PC-9 (cell line): ENCODE measurements at regions not wholly inside any gene's neighbourhood (a gene's known extent, or its start where the extent isn't known, plus 50 kb on each side); places are given as distances from the start of the nearest gene placed in this dataset.

Experiments
- BruUV-seq: library from RNA; stranded (reverse); fragments of 400-500 nt; replicated peaks from 2 replicates; lab custom pipeline; 2021; lab: Mats Ljungman, UMichigan
- CTCF ChIA-PET: fragments of 300-600 bp; sonication (Branson Sonifier 250); formaldehyde crosslinking; loops from one replicate; lab custom pipeline; 2022; ENCODE audit warnings: antibody characterized with exemption; lab: Charles Lee
- POLR2A ChIA-PET: fragments of 300-600 bp; sonication (Branson Sonifier 250); formaldehyde crosslinking; loops from one replicate; lab custom pipeline; 2022; ENCODE audit warnings: antibody characterized with exemption; ENCODE audit not compliant: unreplicated experiment; lab: Charles Lee
- DNase-seq, 2 experiments: peaks; one replicate each; pipeline versions ENCODE4 v3.0.0 to v3.0.0-alpha.2; 2015 to 2022; ENCODE audit warnings: mixed read lengths in 1 of 2
- H2AFZ ChIP-seq: fragments of 200-600 bp; sonication (generic); 2 replicates; pipeline ENCODE4 v1.8.1; 2017; ENCODE audit warnings: antibody characterized with exemption
- H3F3A ChIP-seq: fragments of 200-600 bp; sonication (generic); 2 replicates; pipeline ENCODE4 v1.8.1; 2017; ENCODE audit warnings: antibody characterized with exemption, mild to moderate bottlenecking, low read depth; ENCODE audit not compliant: insufficient read depth
- H3K27ac ChIP-seq: fragments of 200-600 bp; sonication (generic); 2 replicates; pipeline ENCODE4 v1.6.1; 2016; ENCODE audit warnings: mixed run types
- H3K27me3 ChIP-seq: fragments of 200-600 bp; sonication (generic); 2 replicates; pipeline ENCODE4 v1.6.1; 2016; ENCODE audit warnings: low read depth, mixed run types; ENCODE audit not compliant: insufficient read depth
- H3K36me3 ChIP-seq: fragments of 200-600 bp; sonication (generic); 2 replicates; pipeline ENCODE4 v1.6.1; 2016; ENCODE audit warnings: low read depth, mixed run types
- H3K4me1 ChIP-seq: fragments of 200-600 bp; sonication (generic); replicated peaks from 2 replicates; pipeline ENCODE4 v1.6.1; 2016; ENCODE audit warnings: mixed run types; ENCODE audit not compliant: insufficient read depth
- H3K4me2 ChIP-seq: fragments of 200-600 bp; sonication (generic); 2 replicates; pipeline ENCODE4 v1.6.1; 2017; ENCODE audit warnings: mixed run types
- H3K4me3 ChIP-seq: fragments of 200-600 bp; sonication (generic); 2 replicates; pipeline ENCODE4 v1.6.1; 2016; ENCODE audit warnings: mixed run types
- H3K79me2 ChIP-seq: fragments of 200-600 bp; sonication (generic); 2 replicates; pipeline ENCODE4 v1.6.1; 2017; ENCODE audit warnings: low read depth, mixed run types
- H3K9me2 ChIP-seq: fragments of 200-600 bp; sonication (generic); 2 replicates; pipeline ENCODE4 v1.8.1; 2017; ENCODE audit warnings: mild to moderate bottlenecking; ENCODE audit not compliant: insufficient read depth
- H3K9me3 ChIP-seq: fragments of 200-600 bp; sonication (generic); 2 replicates; pipeline ENCODE4 v1.8.1; 2016; ENCODE audit warnings: low read depth; ENCODE audit not compliant: insufficient read depth
- H4K20me1 ChIP-seq: fragments of 200-600 bp; sonication (generic); 2 replicates; pipeline ENCODE4 v1.8.1; 2017; ENCODE audit not compliant: insufficient read depth
- EZH2 ChIP-seq: fragments of 200-600 bp; sonication (generic); IDR thresholded peaks from 2 replicates; pipeline ENCODE4 v1.8.0; 2017; ENCODE audit warnings: antibody characterized with exemption, low read depth
- intact Hi-C: fragments of 100-400 bp; cut with micrococcal nuclease; formaldehyde crosslinking; loops from one replicate; pipeline ENCODE4 v1.10.0; 2022; ENCODE audit not compliant: unreplicated experiment
- TF ChIP-seq, protein P1 (sequence below): fragments of 200-600 bp; sonication (generic); conservative IDR thresholded peaks from 2 replicates; pipeline ENCODE4 v1.6.1; 2017; ENCODE audit warnings: mixed run types, antibody characterized with exemption, mild to moderate bottlenecking, moderate library complexity

- TF ChIP-seq, protein P1, sequence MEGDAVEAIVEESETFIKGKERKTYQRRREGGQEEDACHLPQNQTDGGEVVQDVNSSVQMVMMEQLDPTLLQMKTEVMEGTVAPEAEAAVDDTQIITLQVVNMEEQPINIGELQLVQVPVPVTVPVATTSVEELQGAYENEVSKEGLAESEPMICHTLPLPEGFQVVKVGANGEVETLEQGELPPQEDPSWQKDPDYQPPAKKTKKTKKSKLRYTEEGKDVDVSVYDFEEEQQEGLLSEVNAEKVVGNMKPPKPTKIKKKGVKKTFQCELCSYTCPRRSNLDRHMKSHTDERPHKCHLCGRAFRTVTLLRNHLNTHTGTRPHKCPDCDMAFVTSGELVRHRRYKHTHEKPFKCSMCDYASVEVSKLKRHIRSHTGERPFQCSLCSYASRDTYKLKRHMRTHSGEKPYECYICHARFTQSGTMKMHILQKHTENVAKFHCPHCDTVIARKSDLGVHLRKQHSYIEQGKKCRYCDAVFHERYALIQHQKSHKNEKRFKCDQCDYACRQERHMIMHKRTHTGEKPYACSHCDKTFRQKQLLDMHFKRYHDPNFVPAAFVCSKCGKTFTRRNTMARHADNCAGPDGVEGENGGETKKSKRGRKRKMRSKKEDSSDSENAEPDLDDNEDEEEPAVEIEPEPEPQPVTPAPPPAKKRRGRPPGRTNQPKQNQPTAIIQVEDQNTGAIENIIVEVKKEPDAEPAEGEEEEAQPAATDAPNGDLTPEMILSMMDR = no peak
- TF ChIP-seq EZH2 = no peak
- no peak for DNase-seq
- Histone ChIP-seq H3K27ac (no peak overlapping the region), H3F3A (no peaks in the 10 kb centered on the region), H3K9me2 (0 out of 2 replicates have a peak, but pooled peaks cover 4% of the 10 kb centered on the region), H4K20me1 (no peaks in the 10 kb centered on the region), H3K4me3 (no peak overlapping the region), H3K4me2 (no peak overlapping the region), H3K27me3 (no peaks in the 10 kb centered on the region), H3K4me1 (no peaks in the 10 kb centered on the region), H3K79me2 (no peaks in the 10 kb centered on the region), H3K36me3 (no peaks in the 10 kb centered on the region), H3K9me3 (no peaks in the 10 kb centered on the region), H2AFZ (no peak overlapping the region)
- ChIA-PET CTCF (no interaction called here), POLR2A (no interaction called here)
- intact Hi-C loops = no loop called here
- no TSS peak for BruUV-seq
Observed at GRCh38 chr11:25200925-25201324, 704.1 kb downstream of the LUZP2 start.

DNA sequence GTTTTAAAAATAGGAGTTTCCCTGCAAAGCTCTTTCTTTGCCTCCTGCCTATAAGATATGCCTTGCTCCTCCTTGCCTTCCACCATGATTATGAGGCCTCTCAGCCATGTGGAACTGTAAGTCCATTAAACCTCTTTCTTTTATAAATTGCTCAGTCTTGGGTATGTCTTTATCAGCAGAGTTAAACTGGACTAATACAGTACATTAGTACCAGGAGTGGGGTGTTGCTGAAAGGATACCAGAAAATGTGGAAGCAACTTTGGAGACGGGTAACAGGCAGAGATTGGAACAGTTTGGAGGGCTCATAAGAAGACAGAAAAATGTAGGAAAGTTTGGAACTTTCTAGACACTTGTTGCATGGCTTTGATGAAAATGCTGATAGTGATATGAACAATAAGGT lies 709.9 kb downstream of the LUZP2 start:
- POLR2A ChIA-PET = no interaction called here
- Histone ChIP-seq H4K20me1 (no peaks in the 10 kb centered on the region), H3K4me1 (peaks cover 8% of the 10 kb centered on the region), H3K27me3 (no peaks in the 10 kb centered on the region), H3K4me2 (no peak overlapping the region), H3K9me3 (no peaks in the 10 kb centered on the region), H3K79me2 (no peaks in the 10 kb centered on the region), H3K36me3 (no peaks in the 10 kb centered on the region), H3F3A (0 out of 2 replicates have a peak, but pooled peaks cover 4% of the 10 kb centered on the region), H3K27ac (no peak overlapping the region), H2AFZ (no peak overlapping the region), H3K9me2 (no peaks in the 10 kb centered on the region), H3K4me3 (no peak overlapping the region)
- no TSS peak for BruUV-seq
- no peak for DNase-seq
- CTCF ChIA-PET = no interaction called here
- intact Hi-C loops = no loop called here
- no peak for TF ChIP-seq EZH2
- TF ChIP-seq, protein P1 = no peak

DNA sequence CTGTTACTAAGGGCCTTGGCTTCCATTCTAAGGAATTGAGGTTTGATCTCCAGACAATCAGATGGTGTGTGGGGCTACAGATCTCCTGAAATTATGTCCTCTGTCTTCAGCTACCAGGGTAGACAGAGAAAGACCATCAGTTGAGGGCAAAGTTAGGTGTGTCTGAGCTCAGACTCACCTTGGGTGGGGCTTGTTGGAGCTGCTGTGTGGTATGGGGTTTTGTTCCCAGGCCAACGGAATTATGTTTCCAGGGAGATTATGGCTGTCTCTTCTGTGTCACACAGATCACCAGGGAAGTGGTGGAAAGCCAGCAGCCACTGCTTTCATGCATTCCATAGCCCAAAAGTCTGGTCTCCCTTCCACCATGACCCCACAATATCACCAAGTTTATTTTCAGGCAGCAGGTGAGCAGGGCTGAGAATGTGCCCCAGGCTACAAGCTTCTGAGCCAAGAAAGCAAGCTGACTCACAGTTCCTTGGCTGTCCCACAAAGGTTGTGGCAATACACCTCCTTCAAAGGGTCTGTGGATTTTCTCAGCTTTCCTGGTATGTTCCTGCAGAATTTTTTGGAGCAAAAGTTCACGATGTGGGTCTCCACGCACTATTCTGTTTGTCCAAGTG lies 714.9 kb downstream of the LUZP2 start:
- H3K4me3 ChIP-seq = no peak overlapping the region
- no TSS peak for BruUV-seq
- TF ChIP-seq, protein P1 = no peak
- no peak for TF ChIP-seq EZH2
- peaks cover 16% of the 10 kb centered on the region for H3K4me1 ChIP-seq
- no peaks in the 10 kb centered on the region for H4K20me1 ChIP-seq
- H3K9me3 ChIP-seq = no peaks in the 10 kb centered on the region
- no peaks in the 10 kb centered on the region for H3K36me3 ChIP-seq
- H3K27ac ChIP-seq = no peak overlapping the region
- H2AFZ ChIP-seq = no peak overlapping the region
- 0 out of 2 replicates have a peak, but pooled peaks cover 4% of the 10 kb centered on the region for H3F3A ChIP-seq
- intact Hi-C loops = loop anchor here (1.0 kb wide), 1 partner anchor 146 kb away; no protein-coding TSS in a partner anchor
- CTCF ChIA-PET = no interaction called here
- DNase-seq = peak; percentile 71 to 84
- H3K9me2 ChIP-seq = no peaks in the 10 kb centered on the region
- no peaks in the 10 kb centered on the region for H3K27me3 ChIP-seq
- H3K4me2 ChIP-seq = peak overlapping the region; percentile 18; the same call in 1 of the 2 replicates
- POLR2A ChIA-PET = interaction anchor here (0.6 kb wide), 1 partner anchor 48 kb away, joined by 3 read pairs; no protein-coding TSS in a partner anchor
- H3K79me2 ChIP-seq = no peaks in the 10 kb centered on the region
